T-cell (primary cell): ENCODE measurements at regions not wholly inside any gene's neighbourhood (a gene's known extent, or its start where the extent isn't known, plus 50 kb on each side); places are given as distances from the start of the nearest gene placed in this dataset.

Experiments used
- ATAC-seq, 4 experiments: fragments of 200-7000 bp in 3 of 4; fragments of 150-1000 bp in 1 of 4; cut with Tn5 transposase; replicated peaks in 1 of 4; 1 replicate in 3 of 4; 2 replicates in 1 of 4; pipeline ENCODE4 v1.10.0; 2021; ENCODE audit warnings: moderate library complexity in 3 of 4, mild to moderate bottlenecking in 2 of 4, moderate number of reproducible peaks in 1 of 4
- CTCF ChIA-PET, 2 donors: fragments of 300-600 bp; sonication (Branson Sonifier 250); formaldehyde crosslinking; loops; one replicate each; lab custom pipeline; 2022; ENCODE audit warnings: antibody characterized with exemption in 2 of 2; lab: Charles Lee
- POLR2A ChIA-PET, 2 donors: fragments of 300-600 bp; sonication (Branson Sonifier 250); formaldehyde crosslinking; loops; one replicate each; lab custom pipeline; 2022; ENCODE audit warnings: antibody characterized with exemption in 2 of 2; lab: Charles Lee
- DNase-seq, 35 experiments: peaks; one replicate each; pipeline versions ENCODE4 v3.0.0 to v3.0.0-alpha.2; 2013 to 2023
- H3K27ac ChIP-seq: one replicate; pipeline ENCODE4 v1.5.1; 2013; ENCODE audit warnings: low read length
- H3K27me3 ChIP-seq, 2 experiments: replicated peaks in 1 of 2; 1 replicate in 1 of 2; 2 replicates in 1 of 2; pipeline versions ENCODE4 v1.6.1 to v1.7.0; 2013; ENCODE audit warnings: low read length in 1 of 2, mixed read lengths in 1 of 2; ENCODE audit not compliant: control insufficient read depth in 2 of 2, insufficient read depth in 2 of 2; ENCODE audit errors: extremely low read depth in 1 of 2
- H3K36me3 ChIP-seq, 2 donors: 1 replicate in 1 of 2; 2 replicates in 1 of 2; pipeline versions ENCODE4 v1.6.1 to v1.7.0; 2013; ENCODE audit warnings: low read length in 1 of 2; ENCODE audit not compliant: control insufficient read depth in 2 of 2, insufficient read depth in 1 of 2; ENCODE audit errors: extremely low read depth in 1 of 2
- H3K4me1 ChIP-seq, 2 experiments: 1 replicate in 1 of 2; 2 replicates in 1 of 2; pipeline versions ENCODE4 v1.6.1 to v1.7.0; 2013; ENCODE audit warnings: low read length in 2 of 2, mixed read lengths in 1 of 2; ENCODE audit not compliant: insufficient read depth in 2 of 2, control insufficient read depth in 1 of 2; ENCODE audit errors: extremely low read depth in 1 of 2
- H3K4me3 ChIP-seq, 2 donors: 1 replicate in 1 of 2; 2 replicates in 1 of 2; pipeline versions ENCODE4 v1.5.1 to v1.7.0; 2013; ENCODE audit warnings: mild to moderate bottlenecking in 2 of 2, low read length in 1 of 2, moderate library complexity in 1 of 2; ENCODE audit not compliant: control insufficient read depth in 1 of 2; ENCODE audit errors: extremely low read depth in 1 of 2
- H3K9me3 ChIP-seq: 2 replicates; pipeline ENCODE4 v1.7.0; 2013
- H3K27ac Mint-ChIP-seq, 2 donors: one replicate each; pipeline ENCODE4 v1.8.0; 2020 to 2021; ENCODE audit warnings: mild to moderate bottlenecking in 2 of 2, mixed read lengths in 2 of 2
- H3K27me3 Mint-ChIP-seq, 2 donors: one replicate each; pipeline ENCODE4 v1.8.0; 2021 to 2022; ENCODE audit warnings: mixed read lengths in 2 of 2
- H3K36me3 Mint-ChIP-seq: one replicate; pipeline ENCODE4 v1.8.0; 2021; ENCODE audit warnings: mixed read lengths
- H3K4me1 Mint-ChIP-seq, 3 donors: one replicate each; pipeline ENCODE4 v1.8.0; 2020 to 2022; ENCODE audit warnings: mixed read lengths in 3 of 3, mild to moderate bottlenecking in 1 of 3
- H3K4me3 Mint-ChIP-seq, 3 donors: one replicate each; pipeline ENCODE4 v1.8.0; 2020 to 2022; ENCODE audit warnings: mild to moderate bottlenecking in 3 of 3, mixed read lengths in 3 of 3, moderate library complexity in 3 of 3
- H3K9me3 Mint-ChIP-seq, 3 donors: one replicate each; pipeline ENCODE4 v1.8.0; 2020 to 2022; ENCODE audit warnings: mixed read lengths in 3 of 3
- WGBS: methylation state at CpG from one replicate; pipeline ENCODE4 v1.1.5; 2013; ENCODE audit warnings: missing lambda C conversion rate; ENCODE audit not compliant: insufficient coverage; 5-methylcytosine and 5-hydroxymethylcytosine counted together

GRCh38 chr11:128374026-128374425 lies 213.3 kb downstream of the ETS1 start:
- POLR2A ChIA-PET = interaction anchor here in 1 of 2 donors (0.6 kb wide), 1 partner anchor 146 kb away, joined by 3 read pairs; no protein-coding TSS in a partner anchor
- Histone ChIP-seq H3K4me3 (no peak overlapping the region), H3K4me1 (peaks cover 0 to 11% of the 10 kb centered on the region in 2 experiments), H3K9me3 (no peaks in the 10 kb centered on the region), H3K27ac (no peak overlapping the region), H3K27me3 (no peaks in the 10 kb centered on the region), H3K36me3 (no peaks in the 10 kb centered on the region)
- ATAC-seq (no peak), DNase-seq (no peak)
- no peak overlapping the region for H3K4me3 Mint-ChIP-seq
- H3K27ac Mint-ChIP-seq = no peak overlapping the region
- CTCF ChIA-PET = interaction anchor here in 1 of 2 donors (0.5 kb wide), 1 partner anchor 554 kb away, joined by 3 read pairs; no protein-coding TSS in a partner anchor
- no peaks in the 10 kb centered on the region for H3K27me3 Mint-ChIP-seq
- no peaks in the 10 kb centered on the region for H3K36me3 Mint-ChIP-seq
- peaks cover 0 to 3% (median 2%) of the 10 kb centered on the region in 3 donors for H3K9me3 Mint-ChIP-seq
- H3K4me1 Mint-ChIP-seq = peaks cover 25 to 42% (median 33%) of the 10 kb centered on the region in 3 donors
- 92% methylated on average over 2 of the region's 3 CpGs for WGBS

GRCh38 chr11:128372977-128373376 lies 214.4 kb downstream of the ETS1 start:
- CTCF ChIA-PET = no interaction called here

GRCh38 chr11:128367573-128367972 lies 219.8 kb downstream of the ETS1 start:
- H3K9me3 ChIP-seq = no peaks in the 10 kb centered on the region
- ATAC-seq (peak in 3 of 4 experiments; percentile 45 to 60 (median 56)), DNase-seq (peak in 20 of 35 experiments; percentile 8 to 70 (median 23))
- peak overlapping the region in 1 of 2 donors; percentile 27 for H3K4me3 ChIP-seq
- POLR2A ChIA-PET = interaction anchor here in 1 of 2 donors (0.7 kb wide), 2 partner anchors 49 to 55 kb away, joined by 3 to 4 read pairs; no protein-coding TSS in a partner anchor
- no peaks in the 10 kb centered on the region for H3K27me3 ChIP-seq
- peaks cover 15 to 34% (median 16%) of the 10 kb centered on the region in 3 donors for H3K4me1 Mint-ChIP-seq
- CTCF ChIA-PET = interaction anchor here in 1 of 2 donors (0.5 to 0.7 kb wide), 3 partner anchors 11 to 263 kb away, joined by 3 to 5 read pairs (median 3); no protein-coding TSS in a partner anchor
- peak overlapping the region; percentile 51 for H3K27ac ChIP-seq
- H3K27ac Mint-ChIP-seq = peak overlapping the region; percentile 53 to 73
- H3K9me3 Mint-ChIP-seq = peaks cover 0 to 4% (median 4%) of the 10 kb centered on the region in 3 donors
- WGBS = 60% methylated on average over 1 of the region's 10 CpGs
- no peaks in the 10 kb centered on the region for H3K36me3 ChIP-seq
- H3K27me3 Mint-ChIP-seq = no peaks in the 10 kb centered on the region
- H3K4me3 Mint-ChIP-seq = peak overlapping the region; percentile 18 to 60 (median 52)
- H3K36me3 Mint-ChIP-seq = peaks cover 6% of the 10 kb centered on the region
- no peaks in the 10 kb centered on the region for H3K4me1 ChIP-seq

More at GRCh38 chr11:128372977-128373376, 214.4 kb downstream of the ETS1 start:
- Mint-ChIP-seq H3K27ac (no peak overlapping the region), H3K36me3 (no peaks in the 10 kb centered on the region), H3K4me1 (peaks cover 24 to 37% (median 29%) of the 10 kb centered on the region in 3 donors), H3K9me3 (peaks cover 0 to 3% (median 2%) of the 10 kb centered on the region in 3 donors), H3K4me3 (no peak overlapping the region), H3K27me3 (no peaks in the 10 kb centered on the region)
- Histone ChIP-seq H3K9me3 (no peaks in the 10 kb centered on the region), H3K36me3 (no peaks in the 10 kb centered on the region), H3K4me1 (peaks cover 0 to 11% of the 10 kb centered on the region in 2 experiments), H3K27me3 (no peaks in the 10 kb centered on the region), H3K27ac (no peak overlapping the region), H3K4me3 (no peak overlapping the region)
- POLR2A ChIA-PET = interaction anchor here in 1 of 2 donors (0.6 to 0.8 kb wide), 2 partner anchors 71 to 144 kb away, joined by 4 to 13 read pairs; no protein-coding TSS in a partner anchor
- DNase-seq (no peak), ATAC-seq (no peak)
- no CpG with 5 or more reads among the region's 1 CpG for WGBS

- Mint-ChIP-seq H3K27ac (no peak overlapping the region), H3K27me3 (no peaks in the 10 kb centered on the region), H3K9me3 (peaks cover 0 to 4% (median 4%) of the 10 kb centered on the region in 3 donors), H3K36me3 (peaks cover 6% of the 10 kb centered on the region), H3K4me3 (no peak overlapping the region), H3K4me1 (peaks cover 18 to 33% (median 24%) of the 10 kb centered on the region in 3 donors)
- CTCF ChIA-PET = no interaction called here
- H3K4me3 ChIP-seq = no peak overlapping the region
- H3K27ac ChIP-seq = no peak overlapping the region
- no peaks in the 10 kb centered on the region for H3K36me3 ChIP-seq
- peak in 1 of 35 experiments; percentile 61 for DNase-seq
- WGBS = no CpG with 5 or more reads among the region's 3 CpGs
- H3K27me3 ChIP-seq = no peaks in the 10 kb centered on the region
- peaks cover 3 to 6% of the 10 kb centered on the region in 2 experiments for H3K4me1 ChIP-seq
- POLR2A ChIA-PET = no interaction called here
- no peaks in the 10 kb centered on the region for H3K9me3 ChIP-seq
- ATAC-seq = peak in 1 of 4 experiments; percentile 34
These were observed 222.3 kb downstream of the ETS1 start for GRCh38 chr11:128365044-128365443.

- no peak overlapping the region for H3K27ac ChIP-seq
- ChIA-PET POLR2A (interaction anchor here in 1 of 2 donors (0.6 to 1.0 kb wide), 4 partner anchors 10 to 303 kb away, joined by 3 to 4 read pairs (median 4); no protein-coding TSS in a partner anchor), CTCF (interaction anchor here in 1 of 2 donors (0.9 to 1.2 kb wide), 3 partner anchors 20 to 271 kb away, joined by 3 to 4 read pairs (median 4); no protein-coding TSS in a partner anchor)
- no peak overlapping the region for H3K4me3 ChIP-seq
- Mint-ChIP-seq H3K4me3 (no peak overlapping the region), H3K27me3 (no peaks in the 10 kb centered on the region), H3K4me1 (peaks cover 18 to 50% (median 18%) of the 10 kb centered on the region in 3 donors), H3K9me3 (peaks cover 0 to 4% (median 4%) of the 10 kb centered on the region in 3 donors), H3K27ac (peak overlapping the region; percentile 47 to 74), H3K36me3 (peaks cover 5% of the 10 kb centered on the region)
- ATAC-seq (peak in 3 of 4 experiments; percentile 30 to 75 (median 73)), DNase-seq (peak in 1 of 35 experiments; percentile 37)
- H3K9me3 ChIP-seq = no peaks in the 10 kb centered on the region
- peaks cover 3 to 6% of the 10 kb centered on the region in 2 experiments for H3K4me1 ChIP-seq
- H3K36me3 ChIP-seq = no peaks in the 10 kb centered on the region
- WGBS = 86% methylated on average over 3 of the region's 8 CpGs
- H3K27me3 ChIP-seq = no peaks in the 10 kb centered on the region
These were observed 225.8 kb downstream of the ETS1 start for GRCh38 chr11:128361451-128362020.

GRCh38 chr11:128359515-128359914 lies 227.8 kb downstream of the ETS1 start:
- Mint-ChIP-seq H3K27ac (no peak overlapping the region), H3K36me3 (no peaks in the 10 kb centered on the region), H3K4me1 (peaks cover 15 to 54% (median 16%) of the 10 kb centered on the region in 3 donors), H3K27me3 (no peaks in the 10 kb centered on the region), H3K4me3 (no peak overlapping the region), H3K9me3 (no peaks in the 10 kb centered on the region)
- Histone ChIP-seq H3K27ac (no peak overlapping the region), H3K36me3 (no peaks in the 10 kb centered on the region), H3K4me1 (peaks cover 3 to 6% of the 10 kb centered on the region in 2 experiments), H3K4me3 (no peak overlapping the region), H3K9me3 (no peaks in the 10 kb centered on the region), H3K27me3 (no peaks in the 10 kb centered on the region)
- CTCF ChIA-PET = interaction anchor here in 1 of 2 donors (0.5 kb wide), 1 partner anchor 165 kb away, joined by 3 read pairs; no protein-coding TSS in a partner anchor
- WGBS = 92% methylated on average over 2 of the region's 3 CpGs
- POLR2A ChIA-PET = no interaction called here
- ATAC-seq = no peak
- DNase-seq = no peak
